ENCODE measurements at regions not wholly inside any gene's neighbourhood (a gene's known extent, or its start where the extent isn't known, plus 50 kb on each side); places are given as distances from the start of the nearest gene placed in this dataset.

- intact Hi-C loops (cut with micrococcal nuclease) = no loop called here
- Histone ChIP-seq H3K36me3 (ENCODE audit: control insufficient read depth in 1 of 2, insufficient read depth in 2 of 2, low read length in 2 of 2) (no peaks in the 10 kb centered on the region; a peak in 1 of 4 replicates), H3K4me1 (ENCODE audit: control insufficient read depth in 1 of 2, insufficient read depth in 2 of 2, low read length in 2 of 2) (no peaks in the 10 kb centered on the region), H3K4me3 (replicated peaks in 1 of 2; ENCODE audit: low read depth in 1 of 2, low read length in 2 of 2) (no peak overlapping the region), H2AFZ (ENCODE audit: low read depth, low read length, poor library complexity, severe bottlenecking) (no peak overlapping the region), H3K9me3 (ENCODE audit: control insufficient read depth in 1 of 2, insufficient read depth in 1 of 2, low read depth in 1 of 2, low read length in 2 of 2) (no peaks in the 10 kb centered on the region), H3K9me2 (ENCODE audit: insufficient read depth) (no peaks in the 10 kb centered on the region), H3K4me2 (ENCODE audit: low read length) (no peak overlapping the region), H4K20me1 (ENCODE audit: insufficient read depth) (no peaks in the 10 kb centered on the region), H3K27ac (ENCODE audit: low read depth, low read length) (no peak overlapping the region), H3K79me2 (ENCODE audit: insufficient read depth, low read length) (no peaks in the 10 kb centered on the region), H3K27me3 (ENCODE audit: insufficient read depth, low read length) (peaks cover 32% of the 10 kb centered on the region), H3K9ac (ENCODE audit: low read length) (no peak overlapping the region)
- POLR2A ChIA-PET = no interaction called here
- TF ChIP-seq CEBPB (IDR thresholded peaks at IDR 0.05; ENCODE audit: low read depth) (no peak), CBX3 (IDR thresholded peaks at IDR 0.05; ENCODE audit: low read depth) (no peak), ATF3 (IDR thresholded peaks at IDR 0.05) (no peak), FOSL1 (IDR thresholded peaks at IDR 0.05; ENCODE audit: low read depth) (no peak), ZNF274 (IDR thresholded peaks at IDR 0.05; ENCODE audit: low read depth, low read length) (no peak), YY1 (IDR thresholded peaks at IDR 0.05; ENCODE audit: extremely low read depth, insufficient replicate concordance, low read depth, low read length) (no peak), ZBTB33 (IDR thresholded peaks at IDR 0.05; ENCODE audit: extremely low read depth, insufficient replicate concordance, low read length) (no peak), POLR2A (IDR thresholded peaks at IDR 0.05; ENCODE audit: borderline replicate concordance, extremely low read depth, insufficient read depth, insufficient read length) (no peak), SRF (IDR thresholded peaks at IDR 0.05; ENCODE audit: low read depth) (no peak), MAX (IDR thresholded peaks at IDR 0.05) (no peak), EZH2phosphoT487 (IDR thresholded peaks at IDR 0.05; ENCODE audit: borderline replicate concordance) (no peak), POLR2AphosphoS5 (IDR thresholded peaks at IDR 0.05; ENCODE audit: low read depth, low read length) (no peak), ZFX (IDR thresholded peaks at IDR 0.05) (no peak), SIN3A (IDR thresholded peaks at IDR 0.05; ENCODE audit: low read depth) (no peak), TCF7L2 (IDR thresholded peaks at IDR 0.05; ENCODE audit: borderline replicate concordance, extremely low read depth, insufficient read depth, insufficient read length) (no peak), JUND (IDR thresholded peaks at IDR 0.05) (no peak), SP1 (IDR thresholded peaks at IDR 0.05; ENCODE audit: low read depth) (no peak), REST (IDR thresholded peaks at IDR 0.05; ENCODE audit: low read depth) (no peak)
- no TSS peak for BruUV-seq (replicated peaks)
- ATAC-seq (peak; percentile 46), DNase-seq (ENCODE audit: low read depth, low spot score) (peak; percentile 10)
- CTCF ChIA-PET = no interaction called here
- RAD21 ChIA-PET (ENCODE audit: low non-redundant PET in 1 of 2, low total read pairs in 2 of 2, uncharacterized antibody in 2 of 2, unreplicated experiment in 2 of 2) = no interaction called here
Measured at GRCh38 chr1:30315185-30315960, 408.0 kb downstream of the MATN1 start.

Data from HCT116 (cell line).